Body of pancreas (tissue), 4 donors: ENCODE measurements at regions not wholly inside any gene's neighbourhood (a gene's known extent, or its start where the extent isn't known, plus 50 kb on each side); places are given as distances from the start of the nearest gene placed in this dataset.

ENCODE experiments used
- POLR2A ChIP-seq, 3 donors: fragments of 450-650 bp; IDR thresholded peaks; one replicate each; pipeline ENCODE4 v1.6.1; 2016; ENCODE audit warnings: antibody characterized with exemption in 3 of 3, mild to moderate bottlenecking in 2 of 3
- TF ChIP-seq, protein P1 (sequence below), 7 experiments: fragments of 450-650 bp in 4 of 7; fragments of 200-600 bp in 3 of 7; sonication (generic) in 3 of 7; IDR thresholded peaks; one replicate each; pipeline ENCODE4 v1.5.1; 2016 to 2019; ENCODE audit warnings: antibody characterized with exemption in 7 of 7

DNA sequence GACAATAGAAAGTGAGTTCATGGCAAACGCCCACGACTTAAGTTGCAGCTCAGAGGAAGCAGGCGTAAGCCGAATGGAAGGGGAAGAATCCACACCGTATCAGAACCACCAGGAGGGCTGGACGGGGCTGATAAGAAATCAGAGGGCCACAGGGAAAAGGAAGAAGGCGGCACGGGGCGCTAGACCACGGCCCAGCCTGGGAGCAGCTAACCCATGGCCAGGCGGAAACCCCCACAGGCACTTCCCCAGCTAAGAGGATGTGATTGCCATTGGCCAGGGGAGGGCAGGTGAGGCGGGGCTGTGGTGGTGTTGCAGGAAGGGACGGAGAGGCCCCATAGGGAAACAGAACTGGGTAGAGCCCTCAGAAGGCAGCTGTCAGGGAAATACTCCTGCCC is 174.0 kb upstream of the AFDN start:
- TF ChIP-seq, protein P1, sequence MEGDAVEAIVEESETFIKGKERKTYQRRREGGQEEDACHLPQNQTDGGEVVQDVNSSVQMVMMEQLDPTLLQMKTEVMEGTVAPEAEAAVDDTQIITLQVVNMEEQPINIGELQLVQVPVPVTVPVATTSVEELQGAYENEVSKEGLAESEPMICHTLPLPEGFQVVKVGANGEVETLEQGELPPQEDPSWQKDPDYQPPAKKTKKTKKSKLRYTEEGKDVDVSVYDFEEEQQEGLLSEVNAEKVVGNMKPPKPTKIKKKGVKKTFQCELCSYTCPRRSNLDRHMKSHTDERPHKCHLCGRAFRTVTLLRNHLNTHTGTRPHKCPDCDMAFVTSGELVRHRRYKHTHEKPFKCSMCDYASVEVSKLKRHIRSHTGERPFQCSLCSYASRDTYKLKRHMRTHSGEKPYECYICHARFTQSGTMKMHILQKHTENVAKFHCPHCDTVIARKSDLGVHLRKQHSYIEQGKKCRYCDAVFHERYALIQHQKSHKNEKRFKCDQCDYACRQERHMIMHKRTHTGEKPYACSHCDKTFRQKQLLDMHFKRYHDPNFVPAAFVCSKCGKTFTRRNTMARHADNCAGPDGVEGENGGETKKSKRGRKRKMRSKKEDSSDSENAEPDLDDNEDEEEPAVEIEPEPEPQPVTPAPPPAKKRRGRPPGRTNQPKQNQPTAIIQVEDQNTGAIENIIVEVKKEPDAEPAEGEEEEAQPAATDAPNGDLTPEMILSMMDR (IDR thresholded peaks at IDR 0.05), result no peak
- no peak for TF ChIP-seq POLR2A (IDR thresholded peaks at IDR 0.05)
